AG10803 (cell line): ENCODE measurements at regions not wholly inside any gene's neighbourhood (a gene's known extent, or its start where the extent isn't known, plus 50 kb on each side); places are given as distances from the start of the nearest gene placed in this dataset.

Experiments used
- DNase-seq: peaks from one replicate; pipeline ENCODE4 v3.0.0; 2010; ENCODE audit warnings: low read depth
- H3K4me3 ChIP-seq: 2 replicates; pipeline ENCODE4 v1.5.1; 2011; ENCODE audit warnings: mild to moderate bottlenecking, low read length, control low read depth
- CTCF ChIP-seq: conservative IDR thresholded peaks from 2 replicates; pipeline ENCODE4 v1.5.1; 2011; ENCODE audit warnings: mild to moderate bottlenecking, low read length, control low read depth, inconsistent platforms

DNA sequence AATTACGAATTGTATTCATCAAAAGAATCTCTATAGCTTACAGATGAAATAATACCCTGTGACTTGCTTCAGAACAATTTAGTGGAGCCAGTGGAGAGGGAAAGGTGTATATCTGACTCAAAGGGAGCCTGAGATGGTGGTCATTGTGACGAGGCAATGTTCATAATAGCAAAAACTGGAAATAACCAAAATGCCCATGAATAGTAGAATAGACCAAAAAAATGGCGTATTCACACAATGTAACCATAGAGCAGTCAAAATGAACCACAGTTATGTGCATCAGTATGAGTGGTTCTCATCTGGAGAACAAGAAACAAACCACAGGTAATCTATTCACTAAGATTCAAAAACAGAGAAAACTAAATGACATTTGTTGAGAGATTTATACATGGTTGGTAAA is 125.3 kb upstream of the CLNK start:
- no peak overlapping the region for H3K4me3 ChIP-seq
- DNase-seq = no peak
- TF ChIP-seq CTCF = no peak

GRCh38 chr4:10808591-10808990 is 124.0 kb upstream of the CLNK start:
- DNase-seq = peak; percentile 54
- no peak for TF ChIP-seq CTCF
- H3K4me3 ChIP-seq = no peak overlapping the region

DNA sequence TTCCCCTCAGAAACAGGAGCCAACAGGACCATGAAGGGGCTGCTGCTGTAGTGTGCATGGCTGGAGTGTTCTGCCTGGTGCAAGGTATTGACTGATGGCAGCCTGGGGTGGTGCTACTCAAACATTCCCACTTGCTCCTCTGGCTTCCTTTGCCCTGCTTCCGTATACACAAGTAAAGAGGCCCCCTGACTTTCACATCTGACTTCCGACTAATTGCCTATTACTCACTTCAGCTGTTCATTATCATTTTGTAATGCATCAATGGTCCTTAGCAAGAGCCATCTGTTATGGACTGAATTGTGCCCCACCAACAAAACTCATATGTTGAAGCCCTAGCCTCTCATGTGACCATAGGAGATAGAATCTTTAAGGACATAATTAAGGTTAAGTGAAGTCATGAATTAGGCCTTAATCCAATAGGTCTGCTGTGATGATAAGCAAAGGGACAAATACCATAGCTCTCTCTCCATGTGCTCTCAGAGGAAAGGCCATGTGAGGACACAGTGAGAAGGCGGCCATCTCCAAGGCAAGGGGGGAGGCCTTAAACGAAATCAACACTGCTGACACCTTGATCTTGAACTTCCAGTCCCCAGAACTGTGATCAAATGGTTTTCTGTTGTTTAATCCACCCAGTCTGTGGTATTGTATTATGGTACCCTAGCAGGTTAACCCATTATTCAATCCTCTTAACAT is 122.5 kb upstream of the CLNK start:
- DNase-seq = no peak

DNA sequence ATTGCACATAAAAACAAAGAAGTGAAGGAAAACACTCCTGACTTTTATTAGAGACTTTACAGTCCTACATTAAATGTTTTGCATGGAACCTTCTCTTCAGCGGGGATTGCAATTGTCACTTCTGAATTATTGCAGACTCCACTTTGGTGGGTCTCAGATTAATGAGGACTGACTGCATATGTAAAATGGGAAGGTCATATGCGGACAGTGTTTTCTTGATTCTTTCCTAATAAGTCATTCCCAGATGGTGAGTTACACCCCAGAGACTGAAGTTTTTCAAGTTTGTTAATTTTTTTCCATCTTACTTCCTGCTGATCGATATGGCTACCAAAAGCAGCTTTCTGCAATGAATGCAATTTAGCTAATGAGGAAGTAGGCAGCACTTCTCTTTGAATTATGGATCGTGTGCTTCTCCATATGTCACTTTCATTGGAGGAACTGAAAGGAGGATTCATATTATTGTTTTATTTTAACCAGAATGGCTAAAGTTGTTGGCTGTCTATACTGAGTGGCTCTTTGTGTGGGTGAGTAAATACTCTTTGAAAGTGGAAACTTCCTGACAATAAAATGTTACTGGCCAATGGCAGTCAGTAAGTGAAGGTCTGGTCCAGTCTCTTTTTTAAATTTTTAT is 119.3 kb upstream of the CLNK start:
- no peak for TF ChIP-seq CTCF
- no peak overlapping the region for H3K4me3 ChIP-seq
- DNase-seq = no peak

More for the DNA sequence above, 122.5 kb upstream of the CLNK start:
- TF ChIP-seq CTCF = no peak
- H3K4me3 ChIP-seq = no peak overlapping the region

- DNase-seq = no peak
- H3K4me3 ChIP-seq = no peak overlapping the region
- no peak for TF ChIP-seq CTCF
Observed at GRCh38 chr4:10787365-10787764, 102.8 kb upstream of the CLNK start.

- DNase-seq = no peak
- no peak overlapping the region for H3K4me3 ChIP-seq
- no peak for TF ChIP-seq CTCF
Observed at GRCh38 chr4:10784621-10785020, 100.1 kb upstream of the CLNK start.

DNA sequence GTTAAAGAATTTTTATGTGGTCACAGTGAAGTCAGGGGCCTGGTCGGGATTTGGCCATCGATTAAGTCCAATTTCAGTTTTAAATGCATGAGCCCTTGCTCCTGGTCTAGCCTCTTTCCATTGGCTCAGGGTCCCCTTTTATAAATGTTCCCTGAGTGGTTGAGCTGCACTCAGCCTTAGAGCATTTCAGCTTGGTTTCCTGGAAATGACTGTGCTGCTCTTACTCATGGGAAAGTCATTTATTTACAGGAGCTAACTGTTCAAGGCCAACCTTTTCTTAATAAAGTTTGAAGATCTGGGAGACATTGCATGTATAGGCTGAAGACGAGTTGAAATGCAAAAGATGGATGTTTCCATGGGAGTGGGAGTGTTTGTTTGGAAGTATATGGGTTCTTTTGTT is 98.8 kb upstream of the CLNK start:
- no peak for TF ChIP-seq CTCF
- DNase-seq = peak; percentile 66
- H3K4me3 ChIP-seq = no peak overlapping the region
